Choroid plexus epithelial cell (primary cell): ENCODE measurements at regions not wholly inside any gene's neighbourhood (a gene's known extent, or its start where the extent isn't known, plus 50 kb on each side); places are given as distances from the start of the nearest gene placed in this dataset.

Experiments
- DNase-seq: peaks from one replicate; pipeline ENCODE4 v3.0.0-alpha.2; 2010; ENCODE audit warnings: low read depth
- H3K4me3 ChIP-seq: 2 replicates; pipeline ENCODE4 v1.5.1; 2011; ENCODE audit warnings: low read depth, mild to moderate bottlenecking, control low read depth, low read length, moderate library complexity
- CTCF ChIP-seq: conservative IDR thresholded peaks from 2 replicates; pipeline ENCODE4 v1.5.1; 2011; ENCODE audit warnings: low read depth, mild to moderate bottlenecking, control low read depth, inconsistent platforms, low read length, moderate library complexity

- no peak for TF ChIP-seq CTCF
- H3K4me3 ChIP-seq = no peak overlapping the region
- no peak for DNase-seq
These were observed 385.7 kb downstream of the PLPP3 start for GRCh38 chr1:56193656-56194055.

- H3K4me3 ChIP-seq = no peak overlapping the region
- no peak for TF ChIP-seq CTCF
- no peak for DNase-seq
These were observed 388.0 kb downstream of the PLPP3 start for GRCh38 chr1:56191369-56191768.

- H3K4me3 ChIP-seq = no peak overlapping the region
- DNase-seq = no peak
- TF ChIP-seq CTCF = no peak
These were observed 388.5 kb downstream of the PLPP3 start for GRCh38 chr1:56190806-56191365.

GRCh38 chr1:56189946-56190805 is 389.2 kb downstream of the PLPP3 start:
- DNase-seq = peak; percentile 15
- H3K4me3 ChIP-seq = no peak overlapping the region
- peak; percentile 49 for TF ChIP-seq CTCF

GRCh38 chr1:56189454-56189853 is 389.9 kb downstream of the PLPP3 start:
- no peak for DNase-seq
- no peak overlapping the region for H3K4me3 ChIP-seq
- no peak for TF ChIP-seq CTCF

- H3K4me3 ChIP-seq = no peak overlapping the region
- no peak for DNase-seq
- no peak for TF ChIP-seq CTCF
These were observed 390.5 kb downstream of the PLPP3 start for GRCh38 chr1:56188855-56189254.

- no peak for DNase-seq
- H3K4me3 ChIP-seq = no peak overlapping the region
- no peak for TF ChIP-seq CTCF
These were observed 391.1 kb downstream of the PLPP3 start for GRCh38 chr1:56188221-56188620.
